Fibroblast of lung (primary cell): ENCODE measurements at regions not wholly inside any gene's neighbourhood (a gene's known extent, or its start where the extent isn't known, plus 50 kb on each side); places are given as distances from the start of the nearest gene placed in this dataset.

ENCODE experiments used
- EZH2 ChIP-seq: IDR thresholded peaks from 2 replicates; pipeline ENCODE4 v1.5.1; 2012; ENCODE audit warnings: low read length, control low read depth, mild to moderate bottlenecking; ENCODE audit errors: missing control alignments
- TF ChIP-seq, protein P1 (sequence below), 2 donors: IDR thresholded peaks in 1 of 2; conservative IDR thresholded peaks in 1 of 2; 1 replicate in 1 of 2; 2 replicates in 1 of 2; pipeline ENCODE4 v1.5.1; 2011 to 2012; ENCODE audit warnings: low read length in 2 of 2, control low read depth in 1 of 2, inconsistent platforms in 1 of 2, low read depth in 1 of 2, mild to moderate bottlenecking in 1 of 2

DNA sequence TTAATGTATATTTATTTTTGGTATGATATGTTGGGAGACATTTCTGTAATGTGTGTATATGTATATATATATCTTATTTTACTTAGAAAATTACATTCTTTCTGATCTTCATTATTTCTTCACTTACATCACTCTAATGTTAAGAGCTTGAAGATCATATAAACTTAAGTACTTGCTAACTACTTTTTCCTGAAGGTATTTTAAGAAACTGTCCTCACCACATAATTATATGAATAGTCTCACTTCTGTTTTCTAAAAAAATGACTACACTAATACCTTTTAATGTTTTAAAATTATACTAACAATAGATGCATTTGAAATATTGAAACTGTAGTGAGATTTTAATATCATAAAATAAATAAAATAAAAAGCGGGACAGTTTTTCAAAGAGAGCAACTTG lies 377.1 kb downstream of the LRRIQ3 start:
- no peak for TF ChIP-seq EZH2
- TF ChIP-seq, protein P1, sequence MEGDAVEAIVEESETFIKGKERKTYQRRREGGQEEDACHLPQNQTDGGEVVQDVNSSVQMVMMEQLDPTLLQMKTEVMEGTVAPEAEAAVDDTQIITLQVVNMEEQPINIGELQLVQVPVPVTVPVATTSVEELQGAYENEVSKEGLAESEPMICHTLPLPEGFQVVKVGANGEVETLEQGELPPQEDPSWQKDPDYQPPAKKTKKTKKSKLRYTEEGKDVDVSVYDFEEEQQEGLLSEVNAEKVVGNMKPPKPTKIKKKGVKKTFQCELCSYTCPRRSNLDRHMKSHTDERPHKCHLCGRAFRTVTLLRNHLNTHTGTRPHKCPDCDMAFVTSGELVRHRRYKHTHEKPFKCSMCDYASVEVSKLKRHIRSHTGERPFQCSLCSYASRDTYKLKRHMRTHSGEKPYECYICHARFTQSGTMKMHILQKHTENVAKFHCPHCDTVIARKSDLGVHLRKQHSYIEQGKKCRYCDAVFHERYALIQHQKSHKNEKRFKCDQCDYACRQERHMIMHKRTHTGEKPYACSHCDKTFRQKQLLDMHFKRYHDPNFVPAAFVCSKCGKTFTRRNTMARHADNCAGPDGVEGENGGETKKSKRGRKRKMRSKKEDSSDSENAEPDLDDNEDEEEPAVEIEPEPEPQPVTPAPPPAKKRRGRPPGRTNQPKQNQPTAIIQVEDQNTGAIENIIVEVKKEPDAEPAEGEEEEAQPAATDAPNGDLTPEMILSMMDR (conservative IDR thresholded peaks at IDR 0.05 in 1 of 2, IDR thresholded peaks at IDR 0.05 in 1 of 2; ENCODE audit: low read depth in 1 of 2, low read length in 2 of 2), result no peak
